Esophagus (tissue), 2 donors: ENCODE measurements at regions not wholly inside any gene's neighbourhood (a gene's known extent, or its start where the extent isn't known, plus 50 kb on each side); places are given as distances from the start of the nearest gene placed in this dataset.
"Not testable (repeated sequence)": the region's sequence is repeated elsewhere in the genome, so short reads cannot be mapped to it uniquely, and the experiment has no call there.

ENCODE experiments used
- H3K27ac ChIP-seq, 2 donors: one replicate each; pipeline ENCODE4 v1.5.1; 2013; ENCODE audit warnings: low read depth in 2 of 2, mild to moderate bottlenecking in 2 of 2, inconsistent platforms in 1 of 2, low read length in 1 of 2, moderate library complexity in 1 of 2
- H3K27me3 ChIP-seq, 2 donors: one replicate each; pipeline ENCODE4 v1.6.1; 2013; ENCODE audit warnings: low read length in 2 of 2, control low read depth in 1 of 2, mild to moderate bottlenecking in 1 of 2; ENCODE audit not compliant: insufficient read depth in 2 of 2, control insufficient read depth in 1 of 2
- H3K36me3 ChIP-seq, 2 donors: one replicate each; pipeline ENCODE4 v1.6.1; 2013; ENCODE audit warnings: low read length in 1 of 2; ENCODE audit not compliant: control insufficient read depth in 2 of 2, insufficient read depth in 2 of 2
- H3K4me1 ChIP-seq, 2 donors: one replicate each; pipeline ENCODE4 v1.6.1; 2013; ENCODE audit warnings: low read length in 1 of 2; ENCODE audit not compliant: control insufficient read depth in 2 of 2, insufficient read depth in 2 of 2
- H3K4me3 ChIP-seq, 2 donors: one replicate each; pipeline ENCODE4 v1.5.1; 2013; ENCODE audit warnings: low read length in 2 of 2, mild to moderate bottlenecking in 2 of 2, low read depth in 1 of 2, moderate library complexity in 1 of 2
- H3K9me3 ChIP-seq, 2 donors: one replicate each; pipeline ENCODE4 v1.6.1; 2013; ENCODE audit warnings: mild to moderate bottlenecking in 2 of 2, low read depth in 1 of 2, low read length in 1 of 2, moderate library complexity in 1 of 2; ENCODE audit not compliant: control insufficient read depth in 2 of 2, insufficient read depth in 1 of 2
- WGBS, 2 donors: extraction: QIAGEN DNeasy Blood & Tissue Kit; methylation state at CpG; one replicate each; pipeline ENCODE4 v1.1.7; 2013; 5-methylcytosine and 5-hydroxymethylcytosine counted together
- donor health status: healthy with polysubstance abuse.
- donor health status: Bipolar disorder and iron deficiency.

DNA sequence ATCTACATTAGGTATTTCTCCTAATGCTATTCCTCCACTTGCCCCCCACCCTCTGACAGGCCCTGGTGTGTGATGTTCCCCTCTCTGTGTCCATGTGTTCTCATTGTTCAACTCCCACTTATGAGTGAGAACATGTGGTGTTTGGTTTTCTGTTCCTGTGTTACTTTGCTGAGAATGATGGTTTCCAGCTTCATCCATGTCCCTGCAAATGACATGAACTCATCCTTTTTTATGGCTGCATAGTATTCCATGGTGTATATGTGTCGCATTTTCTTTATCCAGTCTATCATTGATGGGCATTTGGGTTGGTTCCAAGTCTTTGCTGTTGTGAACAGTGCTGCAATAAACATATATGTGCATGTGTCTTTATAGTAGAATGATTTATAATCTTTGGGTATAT lies 50.6 kb upstream of the GRHL3 start:
- not testable (repeated sequence) for H3K27ac ChIP-seq, H3K36me3 ChIP-seq, H3K9me3 ChIP-seq, H3K27me3 ChIP-seq, H3K4me3 ChIP-seq, H3K4me1 ChIP-seq
- 90 to 93% methylated on average over 1 of the region's 1 CpG for WGBS, 2 donors

DNA sequence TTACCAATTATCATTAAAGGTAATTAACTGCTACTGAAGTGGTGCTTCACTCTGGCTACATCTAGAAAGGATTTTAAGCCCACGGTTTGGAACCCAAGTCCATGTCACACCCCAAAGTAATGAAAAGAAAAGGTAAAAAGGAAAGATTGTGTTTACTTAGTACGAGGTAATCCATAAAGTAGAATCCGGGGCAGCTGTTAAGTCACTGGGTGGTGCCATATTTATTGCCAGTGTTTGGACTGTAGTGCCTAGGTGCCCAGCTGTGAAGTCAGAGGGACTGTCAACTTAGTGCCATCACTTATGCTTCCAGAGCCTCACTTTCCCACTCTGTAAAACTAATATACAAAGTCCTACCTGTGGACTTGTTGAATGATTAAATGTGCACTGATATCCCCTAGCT lies 52.2 kb upstream of the GRHL3 start:
- Histone ChIP-seq H3K9me3 (no peaks in the 10 kb centered on the region), H3K4me1 (no peaks in the 10 kb centered on the region), H3K36me3 (no peaks in the 10 kb centered on the region), H3K4me3 (no peak overlapping the region), H3K27ac (no peak overlapping the region), H3K27me3 (no peaks in the 10 kb centered on the region)
- WGBS, 2 donors = 42 to 56% methylated on average over 3 of the region's 3 CpGs

DNA sequence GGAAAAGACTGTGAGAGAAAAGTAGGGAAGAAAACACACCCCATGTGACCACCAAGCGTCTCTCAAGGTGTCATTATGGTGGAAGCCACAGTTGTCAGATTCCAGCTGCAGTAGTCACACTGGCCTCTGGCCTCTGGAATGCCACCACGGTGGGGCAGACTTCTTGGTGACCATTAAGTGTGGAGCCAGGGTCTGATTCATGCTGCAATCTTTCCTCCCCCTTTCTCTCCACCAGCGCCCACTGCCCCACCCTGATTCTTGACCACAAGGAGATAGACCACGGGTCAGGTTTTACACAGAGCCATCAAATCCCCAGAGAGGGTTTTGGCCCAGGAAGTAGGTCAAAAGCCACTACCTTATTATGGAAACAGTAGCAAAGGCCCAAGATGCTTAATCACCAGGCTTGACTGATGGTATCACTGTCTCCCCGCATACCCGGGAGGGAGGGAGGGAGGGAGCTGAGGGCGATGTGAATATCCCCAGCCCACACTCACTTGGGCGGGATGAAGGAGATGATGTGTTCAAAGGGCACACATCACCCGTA lies 52.7 kb upstream of the GRHL3 start:
- Histone ChIP-seq H3K36me3 (no peaks in the 10 kb centered on the region), H3K27me3 (no peaks in the 10 kb centered on the region), H3K27ac (no peak overlapping the region), H3K4me1 (no peaks in the 10 kb centered on the region), H3K9me3 (no peaks in the 10 kb centered on the region), H3K4me3 (no peak overlapping the region)
- WGBS, 2 donors = 63 to 71% methylated on average over 9 of the region's 9 CpGs

DNA sequence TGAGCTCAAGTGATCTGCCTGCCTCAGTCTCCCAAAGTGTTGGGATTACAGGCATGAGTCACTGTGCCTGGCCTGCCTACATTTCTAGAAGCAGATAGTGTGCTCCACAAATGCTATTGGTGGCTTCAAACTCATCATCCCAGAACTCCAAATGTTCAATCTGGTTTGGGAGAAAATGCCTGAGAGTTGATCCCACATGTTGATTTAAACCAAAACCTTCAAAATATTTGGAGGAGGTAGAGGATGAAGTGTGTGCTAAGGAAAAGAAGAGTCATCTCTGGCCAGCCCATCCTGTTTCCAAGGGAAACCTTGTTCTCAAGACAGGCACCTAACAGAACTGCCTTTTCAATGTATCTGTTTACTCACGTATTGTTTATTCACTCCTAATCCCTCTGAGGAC lies 55.4 kb upstream of the GRHL3 start:
- WGBS, 2 donors = 67 to 69% methylated on average over 1 of the region's 1 CpG
- Histone ChIP-seq H3K4me3 (no peak overlapping the region), H3K27ac (no peak overlapping the region), H3K4me1 (no peaks in the 10 kb centered on the region), H3K9me3 (no peaks in the 10 kb centered on the region), H3K36me3 (no peaks in the 10 kb centered on the region), H3K27me3 (no peaks in the 10 kb centered on the region)

DNA sequence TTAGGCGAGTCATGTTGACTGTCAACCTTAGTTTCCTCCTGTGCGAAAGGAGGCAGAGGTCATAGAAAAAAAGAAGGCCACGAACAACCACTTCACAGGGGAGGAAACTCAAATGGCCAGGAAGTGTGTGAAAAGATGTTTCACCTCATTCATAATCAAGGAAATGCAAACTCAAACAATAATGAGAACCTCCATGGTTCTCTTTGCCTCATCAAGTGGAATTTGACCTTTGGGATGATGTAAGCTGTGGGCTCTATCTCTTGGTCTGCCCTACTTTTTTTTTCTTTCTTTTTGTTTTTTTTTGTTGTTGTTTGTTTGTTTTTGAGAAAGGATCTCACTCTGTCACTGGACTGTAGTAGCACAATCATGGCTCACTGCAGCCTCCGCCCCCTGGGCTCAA lies 55.9 kb upstream of the GRHL3 start:
- H3K36me3 ChIP-seq = no peaks in the 10 kb centered on the region
- H3K9me3 ChIP-seq = no peaks in the 10 kb centered on the region
- WGBS, 2 donors = 83 to 84% methylated on average over 4 of the region's 4 CpGs

DNA sequence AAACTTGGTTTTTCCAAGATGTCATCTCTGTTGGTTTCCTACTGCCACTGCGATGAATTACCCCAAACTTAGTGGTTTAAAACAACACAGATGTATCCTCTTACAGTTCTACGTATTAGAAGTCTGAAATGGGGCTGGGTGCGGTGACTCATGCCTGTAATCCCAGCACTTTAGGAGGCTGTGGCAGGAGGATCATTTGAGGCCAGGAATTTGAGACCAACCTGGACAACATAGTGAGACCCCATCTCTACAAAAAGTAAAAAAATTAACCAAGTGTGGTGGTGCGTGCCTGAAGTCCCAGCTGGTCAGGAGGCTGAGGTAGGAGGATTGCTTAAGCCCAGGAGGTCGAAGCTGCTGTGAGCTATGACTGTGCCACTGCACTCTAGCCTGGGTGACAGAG lies 57.2 kb upstream of the GRHL3 start:
- no peak overlapping the region for H3K27ac ChIP-seq
- no peaks in the 10 kb centered on the region for H3K4me1 ChIP-seq
- H3K9me3 ChIP-seq = no peaks in the 10 kb centered on the region
- H3K27me3 ChIP-seq = no peaks in the 10 kb centered on the region
- no peak overlapping the region for H3K4me3 ChIP-seq
- 84 to 86% methylated on average over 5 of the region's 5 CpGs for WGBS, 2 donors
- H3K36me3 ChIP-seq = no peaks in the 10 kb centered on the region

More for the DNA sequence above, 55.9 kb upstream of the GRHL3 start:
- H3K27ac ChIP-seq = no peak overlapping the region
- no peaks in the 10 kb centered on the region for H3K27me3 ChIP-seq
- no peak overlapping the region for H3K4me3 ChIP-seq
- H3K4me1 ChIP-seq = no peaks in the 10 kb centered on the region

DNA sequence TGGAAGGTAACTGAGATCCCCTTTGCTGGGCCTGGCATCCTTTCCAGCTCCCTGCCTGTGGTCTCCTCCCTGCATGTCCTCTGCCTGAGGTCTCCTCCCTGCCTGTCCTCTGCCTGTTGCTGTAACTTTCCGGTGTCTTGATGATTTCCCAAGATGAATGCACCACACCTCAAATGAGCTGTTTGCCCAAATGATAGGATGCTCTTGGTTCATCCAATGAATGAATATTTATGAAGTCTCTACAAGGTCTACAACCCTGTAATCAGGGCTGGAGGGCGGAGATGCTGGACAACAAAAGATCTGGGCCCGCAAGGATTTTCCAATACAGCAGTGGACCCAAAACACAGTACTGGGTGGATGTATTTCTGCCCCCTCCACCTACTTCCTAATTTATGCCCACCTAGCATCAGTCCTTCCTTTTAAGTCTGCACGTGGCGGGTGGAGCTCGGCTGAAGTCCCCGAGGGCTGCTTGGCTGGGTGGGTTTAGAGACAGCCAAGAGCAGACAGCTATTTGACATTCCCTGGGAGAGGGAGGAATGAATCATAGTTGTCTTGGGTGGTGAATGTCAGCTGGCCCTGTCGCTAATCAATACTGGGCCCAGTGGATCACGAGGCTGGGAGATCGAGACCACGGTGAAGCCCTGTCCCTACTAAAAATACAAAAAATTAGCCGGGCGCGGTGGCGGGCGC lies 60.3 kb upstream of the GRHL3 start:
- WGBS, 2 donors = 93 to 96% methylated on average over 15 to 16 of the region's 16 CpGs
- Histone ChIP-seq H3K27me3 (no peaks in the 10 kb centered on the region), H3K27ac (no peak overlapping the region), H3K4me1 (no peaks in the 10 kb centered on the region), H3K9me3 (no peaks in the 10 kb centered on the region), H3K4me3 (no peak overlapping the region), H3K36me3 (no peaks in the 10 kb centered on the region)

DNA sequence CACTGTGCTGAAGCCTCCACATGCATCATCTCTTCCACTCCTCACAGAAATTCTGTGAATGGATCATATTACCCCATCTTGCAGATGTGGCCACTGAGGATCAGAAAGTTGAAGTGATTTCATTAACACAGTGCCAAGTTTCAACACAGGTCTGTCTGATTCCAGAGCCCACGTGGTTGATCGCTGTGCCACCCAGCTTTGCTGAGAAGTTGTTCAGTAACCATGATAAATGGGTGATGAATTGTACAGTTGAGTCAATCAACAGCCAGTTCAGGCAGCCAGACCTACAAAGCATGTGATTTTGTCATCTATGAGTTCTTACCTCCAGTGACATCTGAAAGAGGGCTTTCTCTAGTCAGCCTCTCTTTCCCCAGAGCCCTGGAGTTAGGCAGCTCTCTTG lies 61.8 kb upstream of the GRHL3 start:
- 71 to 77% methylated on average over 2 of the region's 2 CpGs for WGBS, 2 donors
- H3K27me3 ChIP-seq = no peaks in the 10 kb centered on the region
- H3K4me1 ChIP-seq = no peaks in the 10 kb centered on the region
- H3K36me3 ChIP-seq = no peaks in the 10 kb centered on the region
- no peak overlapping the region for H3K4me3 ChIP-seq
- H3K9me3 ChIP-seq = no peaks in the 10 kb centered on the region
- no peak overlapping the region for H3K27ac ChIP-seq

DNA sequence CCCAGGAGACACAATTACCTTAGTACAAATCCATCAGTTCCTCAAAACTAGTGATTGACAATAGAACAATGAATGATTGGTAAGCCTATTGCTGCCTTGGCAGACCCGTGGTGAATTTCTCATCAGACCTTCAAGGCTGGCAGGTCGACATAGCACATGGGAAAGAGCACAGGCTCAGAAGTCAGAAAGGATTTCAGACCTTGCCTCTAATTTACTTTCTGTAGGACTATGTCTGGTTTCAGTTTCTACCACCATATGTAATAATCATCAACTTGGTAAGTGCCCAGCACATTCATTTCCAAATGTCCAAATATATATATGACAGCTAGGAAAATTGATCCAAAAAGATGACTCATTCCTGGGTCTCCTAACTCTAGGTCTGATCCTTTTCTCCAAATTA lies 62.5 kb upstream of the GRHL3 start:
- Histone ChIP-seq H3K4me1 (no peaks in the 10 kb centered on the region), H3K27me3 (no peaks in the 10 kb centered on the region), H3K9me3 (no peaks in the 10 kb centered on the region), H3K27ac (no peak overlapping the region), H3K36me3 (no peaks in the 10 kb centered on the region), H3K4me3 (no peak overlapping the region)
- 60 to 64% methylated on average over 2 of the region's 2 CpGs for WGBS, 2 donors

DNA sequence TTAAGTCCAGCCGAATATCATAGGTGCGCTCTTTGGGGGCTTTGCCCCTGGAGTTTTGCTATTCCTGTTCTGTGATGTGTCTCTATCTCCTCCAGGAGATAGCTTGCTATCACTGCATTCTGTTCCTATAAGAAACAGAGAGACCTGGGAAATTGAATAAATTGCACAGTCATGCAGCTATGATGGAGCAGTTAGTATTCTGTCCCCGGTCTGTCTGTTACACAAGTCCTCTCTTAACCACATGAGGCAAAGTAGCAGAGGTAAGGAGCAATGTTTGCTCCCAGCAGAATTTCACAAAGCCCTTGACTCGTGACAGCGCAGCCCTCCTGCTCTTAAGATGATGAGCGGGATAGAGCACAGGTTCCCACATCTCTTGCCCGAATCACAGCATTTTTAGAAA lies 63.9 kb upstream of the GRHL3 start:
- Histone ChIP-seq H3K27me3 (no peaks in the 10 kb centered on the region), H3K9me3 (no peaks in the 10 kb centered on the region), H3K4me1 (no peaks in the 10 kb centered on the region), H3K4me3 (no peak overlapping the region), H3K36me3 (no peaks in the 10 kb centered on the region), H3K27ac (no peak overlapping the region)
- 90 to 94% methylated on average over 7 of the region's 7 CpGs for WGBS, 2 donors
